ENCODE measurements at regions not wholly inside any gene's neighbourhood (a gene's known extent, or its start where the extent isn't known, plus 50 kb on each side); places are given as distances from the start of the nearest gene placed in this dataset.
A peak's percentile ranks its signal among the peaks of the same experiment; 100 is the strongest.
"Not testable (repeated sequence)": the region's sequence is repeated elsewhere in the genome, so short reads cannot be mapped to it uniquely, and the experiment has no call there.

- H3K36me3 ChIP-seq (replicated peaks in 1 of 2; ENCODE audit: control insufficient read depth in 1 of 2, insufficient read depth in 2 of 2, low read length in 2 of 2): no peaks in the 10 kb centered on the region
- intact Hi-C loops (cut with micrococcal nuclease; ENCODE audit: unreplicated experiment) (no loop called here), in situ Hi-C loops (cut with HindIII; ENCODE audit: extremely low pct_ligation_motif_present, low pct_unique_long_range_greater_than_20kb) (no loop called here)
- H3K9me3 ChIP-seq (ENCODE audit: low read length): no peaks in the 10 kb centered on the region
- peak; percentile 69 for ATAC-seq
- H3K9ac ChIP-seq (ENCODE audit: insufficient read depth, low read depth, low read length): no peak overlapping the region
- H3K4me1 ChIP-seq (ENCODE audit: insufficient read depth, low read length): no peaks in the 10 kb centered on the region
- no peak overlapping the region for H2AFZ ChIP-seq (ENCODE audit: low read length)
- no peaks in the 10 kb centered on the region for H4K20me1 ChIP-seq (ENCODE audit: insufficient read depth, low read length)
- H3K4me2 ChIP-seq (ENCODE audit: low read depth, low read length): no peak overlapping the region
- CTCF ChIA-PET (ENCODE audit: low intra/inter-chr PET ratio, low total read pairs): no interaction called here
- 0% methylated on average over 5 of the region's 5 CpGs for WGBS (ENCODE audit: low lambda C conversion rate)
- peak; percentile 5 for DNase-seq (ENCODE audit: low spot score)
- no peak overlapping the region for H3K4me3 ChIP-seq (replicated peaks in 1 of 3; ENCODE audit: insufficient read depth in 1 of 3, low read depth in 2 of 3, low read length in 3 of 3)
- POLR2A ChIA-PET: no interaction called here
- H3K79me2 ChIP-seq (ENCODE audit: insufficient read depth, low read length): no peaks in the 10 kb centered on the region
- no TSS peak for BruUV-seq (replicated peaks)
- no peaks in the 10 kb centered on the region for H3K27me3 ChIP-seq (ENCODE audit: control insufficient read depth in 1 of 2, insufficient read depth in 2 of 2, low read length in 2 of 2)
- TF ChIP-seq BRCA1 (CRISPR knock-in tag; IDR thresholded peaks at IDR 0.05) (no peak), STAG1 (CRISPR knock-in tag; IDR thresholded peaks at IDR 0.05) (peak; percentile 43), EHMT2 (IDR thresholded peaks at IDR 0.05; ENCODE audit: borderline replicate concordance, low read depth, low read length) (no peak), ZNF10 (CRISPR knock-in tag; IDR thresholded peaks at IDR 0.05; ENCODE audit: borderline replicate concordance, low read depth) (no peak), ARHGAP35 (CRISPR knock-in tag; IDR thresholded peaks at IDR 0.05; ENCODE audit: borderline replicate concordance) (no peak), PTBP1 (IDR thresholded peaks at IDR 0.05; ENCODE audit: low read depth, low read length, poor library complexity, severe bottlenecking) (no peak), SMC3 (IDR thresholded peaks at IDR 0.05; ENCODE audit: low read length) (peak; percentile 4; the same call in 1 of the 2 replicates), MLXIP (CRISPR knock-in tag; IDR thresholded peaks at IDR 0.05; ENCODE audit: borderline replicate concordance) (no peak)
- TF ChIP-seq, protein P1, sequence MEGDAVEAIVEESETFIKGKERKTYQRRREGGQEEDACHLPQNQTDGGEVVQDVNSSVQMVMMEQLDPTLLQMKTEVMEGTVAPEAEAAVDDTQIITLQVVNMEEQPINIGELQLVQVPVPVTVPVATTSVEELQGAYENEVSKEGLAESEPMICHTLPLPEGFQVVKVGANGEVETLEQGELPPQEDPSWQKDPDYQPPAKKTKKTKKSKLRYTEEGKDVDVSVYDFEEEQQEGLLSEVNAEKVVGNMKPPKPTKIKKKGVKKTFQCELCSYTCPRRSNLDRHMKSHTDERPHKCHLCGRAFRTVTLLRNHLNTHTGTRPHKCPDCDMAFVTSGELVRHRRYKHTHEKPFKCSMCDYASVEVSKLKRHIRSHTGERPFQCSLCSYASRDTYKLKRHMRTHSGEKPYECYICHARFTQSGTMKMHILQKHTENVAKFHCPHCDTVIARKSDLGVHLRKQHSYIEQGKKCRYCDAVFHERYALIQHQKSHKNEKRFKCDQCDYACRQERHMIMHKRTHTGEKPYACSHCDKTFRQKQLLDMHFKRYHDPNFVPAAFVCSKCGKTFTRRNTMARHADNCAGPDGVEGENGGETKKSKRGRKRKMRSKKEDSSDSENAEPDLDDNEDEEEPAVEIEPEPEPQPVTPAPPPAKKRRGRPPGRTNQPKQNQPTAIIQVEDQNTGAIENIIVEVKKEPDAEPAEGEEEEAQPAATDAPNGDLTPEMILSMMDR (CRISPR knock-in tag; IDR thresholded peaks at IDR 0.05): peak; percentile 55
- FAIRE-seq: peak; percentile 28
- no peak overlapping the region for H3K27ac ChIP-seq (ENCODE audit: extremely low read length, insufficient read depth, low read length)
Measured at GRCh38 chr1:95793893-95794292, 559.9 kb downstream of the RWDD3 start.

DNA sequence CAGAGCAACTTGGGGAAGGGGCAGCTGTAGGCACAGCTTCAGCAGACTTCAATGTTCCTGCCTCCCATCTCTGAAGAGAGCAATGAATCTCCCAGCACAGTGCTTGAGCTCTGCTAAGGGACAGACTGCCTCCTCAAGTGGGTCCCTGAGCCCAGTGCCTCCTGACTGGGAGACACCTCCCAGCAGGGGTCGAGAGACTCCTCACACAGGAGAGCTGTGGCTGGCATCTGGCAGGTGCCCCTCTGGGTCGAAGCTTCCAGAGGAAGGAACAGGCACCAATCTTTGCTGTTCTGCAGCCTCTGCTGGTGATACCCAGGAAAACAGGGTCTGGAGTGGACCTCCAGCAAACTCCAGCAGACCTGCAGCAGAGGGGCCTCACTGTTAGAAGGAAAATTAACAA lies 563.8 kb downstream of the RWDD3 start:
- no CpG with 5 or more reads among the region's 2 CpGs for WGBS (ENCODE audit: low lambda C conversion rate)
- H3K9me3 ChIP-seq (ENCODE audit: low read length); H4K20me1 ChIP-seq (ENCODE audit: insufficient read depth, low read length); H3K36me3 ChIP-seq (replicated peaks in 1 of 2; ENCODE audit: control insufficient read depth in 1 of 2, insufficient read depth in 2 of 2, low read length in 2 of 2); H2AFZ ChIP-seq (ENCODE audit: low read length); H3K4me2 ChIP-seq (ENCODE audit: low read depth, low read length); intact Hi-C loops (cut with micrococcal nuclease; ENCODE audit: unreplicated experiment); ATAC-seq; CTCF ChIA-PET (ENCODE audit: low intra/inter-chr PET ratio, low total read pairs); H3K79me2 ChIP-seq (ENCODE audit: insufficient read depth, low read length); POLR2A ChIA-PET; H3K4me1 ChIP-seq (ENCODE audit: insufficient read depth, low read length); BruUV-seq (replicated peaks); H3K27ac ChIP-seq (ENCODE audit: extremely low read length, insufficient read depth, low read length); H3K27me3 ChIP-seq (ENCODE audit: control insufficient read depth in 1 of 2, insufficient read depth in 2 of 2, low read length in 2 of 2); DNase-seq (ENCODE audit: low spot score); H3K4me3 ChIP-seq (replicated peaks in 1 of 3; ENCODE audit: insufficient read depth in 1 of 3, low read depth in 2 of 3, low read length in 3 of 3); FAIRE-seq; in situ Hi-C loops (cut with HindIII; ENCODE audit: extremely low pct_ligation_motif_present, low pct_unique_long_range_greater_than_20kb); H3K9ac ChIP-seq (ENCODE audit: insufficient read depth, low read depth, low read length): not testable (repeated sequence)
